AG04450 (cell line): ENCODE measurements at regions not wholly inside any gene's neighbourhood (a gene's known extent, or its start where the extent isn't known, plus 50 kb on each side); places are given as distances from the start of the nearest gene placed in this dataset.

Source experiments
- CTCF ChIA-PET: fragments of 300-600, 350-600 bp; formaldehyde crosslinking; extraction: SDS; loops from one replicate; lab custom pipeline; 2022; ENCODE audit warnings: antibody characterized with exemption, inconsistent platforms; lab: Charles Lee
- POLR2A ChIA-PET: fragments of 350-600 bp; formaldehyde crosslinking; extraction: SDS; loops from one replicate; lab custom pipeline; 2021; ENCODE audit warnings: antibody characterized with exemption, inconsistent platforms; lab: Yijun Ruan, JAX
- DNase-seq: peaks from one replicate; pipeline ENCODE4 v3.0.0-alpha.2; 2011; ENCODE audit warnings: low read depth, low spot score
- H3K27ac ChIP-seq: one replicate; pipeline ENCODE4 v1.5.1; 2012; ENCODE audit warnings: low read depth, low read length, control low read depth
- H3K27me3 ChIP-seq: one replicate; pipeline ENCODE4 v1.6.0; 2012; ENCODE audit warnings: low read length; ENCODE audit not compliant: control insufficient read depth, insufficient read depth
- H3K4me3 ChIP-seq: 2 replicates; pipeline ENCODE4 v1.5.1; 2011; ENCODE audit warnings: mild to moderate bottlenecking, low read depth, low read length, control low read depth
- H3K9me3 ChIP-seq: 2 replicates; pipeline ENCODE4 v1.5.1; 2012; ENCODE audit warnings: low read length; ENCODE audit not compliant: control insufficient read depth, insufficient read depth
- TF ChIP-seq, protein P1 (sequence below): IDR thresholded peaks from 2 replicates; pipeline ENCODE4 v1.5.1; 2011; ENCODE audit warnings: low read depth, low read length, control low read depth, inconsistent platforms

DNA sequence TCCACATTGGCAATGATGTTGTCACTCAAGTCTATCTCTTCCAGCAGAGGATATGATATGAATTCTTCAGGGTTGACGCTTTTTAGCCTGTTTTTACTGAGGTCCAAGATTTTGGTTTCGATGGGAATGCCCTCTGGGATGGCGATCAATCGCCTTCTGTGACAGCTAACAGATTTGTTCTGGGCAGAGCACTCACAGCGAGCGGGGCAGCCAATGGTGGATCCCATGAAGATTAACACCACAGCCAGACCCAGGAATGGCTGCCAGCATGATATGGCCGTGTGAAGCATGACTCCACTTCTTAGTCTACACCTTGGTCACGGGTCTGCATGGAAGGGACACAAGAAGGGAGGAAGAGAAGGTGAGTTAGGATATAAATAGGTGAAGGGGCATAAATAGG lies 377.1 kb upstream of the C9orf72 start:
- no peaks in the 10 kb centered on the region for H3K27me3 ChIP-seq
- no peak for DNase-seq
- TF ChIP-seq, protein P1, sequence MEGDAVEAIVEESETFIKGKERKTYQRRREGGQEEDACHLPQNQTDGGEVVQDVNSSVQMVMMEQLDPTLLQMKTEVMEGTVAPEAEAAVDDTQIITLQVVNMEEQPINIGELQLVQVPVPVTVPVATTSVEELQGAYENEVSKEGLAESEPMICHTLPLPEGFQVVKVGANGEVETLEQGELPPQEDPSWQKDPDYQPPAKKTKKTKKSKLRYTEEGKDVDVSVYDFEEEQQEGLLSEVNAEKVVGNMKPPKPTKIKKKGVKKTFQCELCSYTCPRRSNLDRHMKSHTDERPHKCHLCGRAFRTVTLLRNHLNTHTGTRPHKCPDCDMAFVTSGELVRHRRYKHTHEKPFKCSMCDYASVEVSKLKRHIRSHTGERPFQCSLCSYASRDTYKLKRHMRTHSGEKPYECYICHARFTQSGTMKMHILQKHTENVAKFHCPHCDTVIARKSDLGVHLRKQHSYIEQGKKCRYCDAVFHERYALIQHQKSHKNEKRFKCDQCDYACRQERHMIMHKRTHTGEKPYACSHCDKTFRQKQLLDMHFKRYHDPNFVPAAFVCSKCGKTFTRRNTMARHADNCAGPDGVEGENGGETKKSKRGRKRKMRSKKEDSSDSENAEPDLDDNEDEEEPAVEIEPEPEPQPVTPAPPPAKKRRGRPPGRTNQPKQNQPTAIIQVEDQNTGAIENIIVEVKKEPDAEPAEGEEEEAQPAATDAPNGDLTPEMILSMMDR, result no peak
- ChIA-PET CTCF (no interaction called here), POLR2A (no interaction called here)
- no peaks in the 10 kb centered on the region for H3K9me3 ChIP-seq
- no peak overlapping the region for H3K27ac ChIP-seq
- H3K4me3 ChIP-seq, result no peak overlapping the region

DNA sequence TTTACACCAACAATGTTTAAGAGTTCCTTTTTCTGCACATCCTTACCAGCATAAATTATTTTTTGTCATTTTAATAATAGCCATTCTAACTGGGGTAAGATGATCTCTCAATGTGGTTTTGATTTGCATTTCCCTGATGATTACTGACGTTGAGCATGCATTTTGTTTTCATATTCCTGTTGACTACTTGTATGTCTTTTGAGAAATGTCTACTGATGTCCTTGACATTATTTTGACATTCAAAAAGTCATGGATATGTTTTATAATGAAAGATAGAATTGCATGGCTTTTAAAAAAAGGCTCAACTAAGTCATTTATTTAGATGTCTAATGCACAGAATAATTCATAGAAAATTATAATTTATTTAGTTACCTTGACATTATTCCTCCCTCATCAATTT lies 381.6 kb upstream of the C9orf72 start:
- no peak overlapping the region for H3K4me3 ChIP-seq
- H3K27me3 ChIP-seq, result no peaks in the 10 kb centered on the region
- ChIA-PET POLR2A (no interaction called here), CTCF (no interaction called here)
- H3K9me3 ChIP-seq, result no peaks in the 10 kb centered on the region
- DNase-seq, result no peak
- TF ChIP-seq, protein P1, result no peak
- no peak overlapping the region for H3K27ac ChIP-seq

DNA sequence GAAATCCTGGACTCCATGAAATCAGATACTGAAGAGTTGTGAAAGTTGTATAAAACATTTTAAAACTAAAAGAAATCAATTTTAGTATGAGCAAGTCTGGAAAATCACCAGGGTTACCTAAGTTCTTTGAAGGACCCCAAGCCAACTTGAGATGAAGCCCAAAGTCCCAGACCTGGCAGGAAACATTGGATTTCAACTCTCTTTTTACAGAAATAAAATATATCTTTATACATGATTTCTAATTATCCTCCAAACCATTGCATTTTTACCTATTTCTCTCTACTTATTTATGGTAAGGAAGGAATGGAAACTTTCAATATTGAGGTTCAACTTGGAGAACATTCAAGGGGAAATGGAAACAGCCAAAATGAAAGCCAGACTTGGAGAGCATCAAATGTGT lies 390.6 kb upstream of the C9orf72 start:
- no peak for DNase-seq
- Histone ChIP-seq H3K4me3 (no peak overlapping the region), H3K27ac (no peak overlapping the region), H3K27me3 (no peaks in the 10 kb centered on the region), H3K9me3 (no peaks in the 10 kb centered on the region)
- ChIA-PET CTCF (no interaction called here), POLR2A (no interaction called here)
- TF ChIP-seq, protein P1, result no peak

DNA sequence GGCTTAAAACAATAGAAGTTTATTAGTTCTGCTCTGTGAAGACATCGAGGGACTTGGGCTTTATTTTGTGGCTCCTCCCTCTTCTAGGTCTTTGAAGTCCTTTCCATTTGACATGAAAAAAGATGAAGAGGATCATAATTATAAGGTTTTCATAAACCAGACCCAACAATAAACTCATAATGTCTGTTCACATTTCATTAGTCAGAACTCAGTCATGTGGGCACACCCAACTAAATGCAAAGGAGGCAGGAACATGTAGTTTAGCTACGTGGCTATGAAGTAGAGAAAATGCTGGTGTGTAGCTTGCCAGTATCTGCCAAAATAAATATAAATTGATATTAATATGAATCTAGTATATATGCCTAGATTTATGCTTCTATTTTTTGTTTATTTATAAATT lies 393.9 kb upstream of the C9orf72 start:
- H3K27ac ChIP-seq, result no peak overlapping the region
- H3K4me3 ChIP-seq, result no peak overlapping the region
- POLR2A ChIA-PET, result no interaction called here
- H3K9me3 ChIP-seq, result no peaks in the 10 kb centered on the region
- no peak for DNase-seq
- CTCF ChIA-PET, result no interaction called here
- no peaks in the 10 kb centered on the region for H3K27me3 ChIP-seq
- TF ChIP-seq, protein P1, result no peak

DNA sequence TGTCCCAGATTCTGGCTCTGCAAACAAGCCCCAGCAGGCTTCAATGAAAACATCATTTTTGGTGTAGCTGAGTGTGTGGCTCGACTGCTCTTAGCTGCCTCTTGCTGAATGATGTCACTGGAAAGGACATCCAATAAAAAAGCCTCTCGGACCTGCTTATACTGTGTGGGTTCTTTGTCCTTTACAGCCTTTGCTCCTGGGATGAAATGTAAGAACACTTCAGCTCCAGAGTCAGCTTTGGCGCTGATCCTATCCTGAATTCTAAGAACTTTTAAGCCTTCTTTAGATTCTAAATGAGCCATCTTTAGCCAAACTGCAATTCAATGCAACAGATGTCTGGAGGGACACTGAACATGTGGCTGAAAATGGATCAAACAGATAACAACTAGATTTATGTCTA lies 404.6 kb upstream of the C9orf72 start:
- Histone ChIP-seq H3K27ac (no peak overlapping the region), H3K27me3 (no peaks in the 10 kb centered on the region), H3K4me3 (no peak overlapping the region), H3K9me3 (no peaks in the 10 kb centered on the region)
- ChIA-PET POLR2A (no interaction called here), CTCF (no interaction called here)
- TF ChIP-seq, protein P1, result no peak
- no peak for DNase-seq
